Tibial nerve (tissue), 4 donors: ENCODE measurements at regions not wholly inside any gene's neighbourhood (a gene's known extent, or its start where the extent isn't known, plus 50 kb on each side); places are given as distances from the start of the nearest gene placed in this dataset.

ENCODE experiments used
- CTCF ChIP-seq, 5 experiments: fragments of 200-600 bp in 3 of 5; fragments of 450-650 bp in 2 of 5; sonication (generic) in 3 of 5; IDR thresholded peaks; one replicate each; pipeline ENCODE4 v1.5.1; 2016 to 2019; ENCODE audit warnings: antibody characterized with exemption in 5 of 5, mild to moderate bottlenecking in 3 of 5, moderate library complexity in 2 of 5
- EP300 ChIP-seq, 2 donors: sonication (generic); formaldehyde crosslinking; IDR thresholded peaks; one replicate each; pipeline ENCODE4 v1.6.1; 2017; ENCODE audit warnings: antibody characterized with exemption in 2 of 2, mild to moderate bottlenecking in 1 of 2
- POLR2A ChIP-seq, 2 donors: fragments of 450-650 bp; IDR thresholded peaks; one replicate each; pipeline ENCODE4 v1.6.1; 2017; ENCODE audit warnings: antibody characterized with exemption in 2 of 2, mild to moderate bottlenecking in 2 of 2, moderate library complexity in 2 of 2

- TF ChIP-seq CTCF (IDR thresholded peaks at IDR 0.05): no peak
- TF ChIP-seq POLR2A (IDR thresholded peaks at IDR 0.05): no peak
- no peak for TF ChIP-seq EP300 (IDR thresholded peaks at IDR 0.05)
Measured at GRCh38 chr7:125136341-125136740, 206.7 kb upstream of the POT1 start.
